ENCODE measurements at regions not wholly inside any gene's neighbourhood (a gene's known extent, or its start where the extent isn't known, plus 50 kb on each side); places are given as distances from the start of the nearest gene placed in this dataset.

DNA sequence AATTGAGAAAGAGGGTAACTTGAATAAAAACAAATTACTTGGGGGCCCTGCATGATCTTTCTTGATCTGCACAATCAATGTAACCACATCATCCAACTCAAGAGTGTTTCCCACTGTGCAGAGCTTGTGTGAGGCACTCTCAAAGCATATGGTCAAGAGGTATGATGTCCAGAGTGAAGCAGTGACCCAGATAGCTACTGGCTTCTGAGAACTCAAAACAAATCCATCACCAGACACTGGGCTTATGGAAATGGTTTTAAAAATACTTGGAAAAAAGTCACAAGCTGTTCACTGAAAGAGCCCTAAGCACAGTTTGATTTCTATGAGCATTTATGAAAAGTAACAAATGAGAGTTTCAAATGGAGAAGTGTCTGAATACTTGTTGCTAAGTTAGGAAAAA is 361.0 kb downstream of the GRXCR1 start:
- no peak for DNase-seq
- no peaks in the 10 kb centered on the region for H3K79me2 ChIP-seq (ENCODE audit: low read length)
- no peaks in the 10 kb centered on the region for H4K20me1 ChIP-seq (ENCODE audit: insufficient read depth, low read length)
- H3K4me2 ChIP-seq (ENCODE audit: low read depth, low read length), result no peak overlapping the region
- H3F3A ChIP-seq (ENCODE audit: insufficient read depth, low read length), result no peaks in the 10 kb centered on the region
- no peaks in the 10 kb centered on the region for H3K9me2 ChIP-seq (replicated peaks; ENCODE audit: insufficient read depth, low read length)
- H3K27me3 ChIP-seq (replicated peaks; ENCODE audit: insufficient read depth, low read length), result no peaks in the 10 kb centered on the region
- H2AFZ ChIP-seq (ENCODE audit: low read length), result no peak overlapping the region
- no peak overlapping the region for H3K4me3 ChIP-seq (ENCODE audit: low read length)
- no peaks in the 10 kb centered on the region for H3K36me3 ChIP-seq (replicated peaks; ENCODE audit: insufficient read depth, low read length)
- no peak overlapping the region for H3K27ac ChIP-seq (ENCODE audit: low read length)
- no peak overlapping the region for H3K9ac ChIP-seq (ENCODE audit: low read length)
- H3K4me1 ChIP-seq (ENCODE audit: low read length), result no peaks in the 10 kb centered on the region
- no peak for TF ChIP-seq EZH2phosphoT487 (IDR thresholded peaks at IDR 0.05; ENCODE audit: low read length)
- TF ChIP-seq, protein P1, sequence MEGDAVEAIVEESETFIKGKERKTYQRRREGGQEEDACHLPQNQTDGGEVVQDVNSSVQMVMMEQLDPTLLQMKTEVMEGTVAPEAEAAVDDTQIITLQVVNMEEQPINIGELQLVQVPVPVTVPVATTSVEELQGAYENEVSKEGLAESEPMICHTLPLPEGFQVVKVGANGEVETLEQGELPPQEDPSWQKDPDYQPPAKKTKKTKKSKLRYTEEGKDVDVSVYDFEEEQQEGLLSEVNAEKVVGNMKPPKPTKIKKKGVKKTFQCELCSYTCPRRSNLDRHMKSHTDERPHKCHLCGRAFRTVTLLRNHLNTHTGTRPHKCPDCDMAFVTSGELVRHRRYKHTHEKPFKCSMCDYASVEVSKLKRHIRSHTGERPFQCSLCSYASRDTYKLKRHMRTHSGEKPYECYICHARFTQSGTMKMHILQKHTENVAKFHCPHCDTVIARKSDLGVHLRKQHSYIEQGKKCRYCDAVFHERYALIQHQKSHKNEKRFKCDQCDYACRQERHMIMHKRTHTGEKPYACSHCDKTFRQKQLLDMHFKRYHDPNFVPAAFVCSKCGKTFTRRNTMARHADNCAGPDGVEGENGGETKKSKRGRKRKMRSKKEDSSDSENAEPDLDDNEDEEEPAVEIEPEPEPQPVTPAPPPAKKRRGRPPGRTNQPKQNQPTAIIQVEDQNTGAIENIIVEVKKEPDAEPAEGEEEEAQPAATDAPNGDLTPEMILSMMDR (IDR thresholded peaks at IDR 0.05; ENCODE audit: low read length), result no peak
- no peak for TF ChIP-seq EZH2 (optimal IDR thresholded peaks at IDR 0.05; ENCODE audit: low read depth, low read length)
- H3K9me3 ChIP-seq (replicated peaks; ENCODE audit: insufficient read depth, low read length), result no peaks in the 10 kb centered on the region

DNA sequence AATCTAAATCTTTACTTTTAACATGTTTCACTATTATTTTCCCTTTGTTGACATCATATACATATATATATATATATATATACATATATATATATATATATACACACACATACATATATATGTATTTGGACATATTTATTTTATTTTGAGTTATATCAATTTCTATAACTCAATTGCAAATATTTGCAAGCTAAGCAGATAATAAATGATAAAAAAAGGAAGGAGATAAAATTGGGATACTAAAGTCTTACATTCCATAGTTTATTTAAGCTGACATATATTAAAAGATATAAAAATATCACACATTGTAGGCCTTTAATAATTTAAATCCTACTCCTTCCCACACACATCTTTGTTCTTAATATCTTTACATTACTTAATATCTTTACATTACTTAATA is 372.2 kb downstream of the GRXCR1 start:
- no peak for TF ChIP-seq EZH2 (optimal IDR thresholded peaks at IDR 0.05; ENCODE audit: low read depth, low read length)
- TF ChIP-seq, protein P1 (IDR thresholded peaks at IDR 0.05; ENCODE audit: low read length), result no peak
- TF ChIP-seq EZH2phosphoT487 (IDR thresholded peaks at IDR 0.05; ENCODE audit: low read length), result no peak
- Histone ChIP-seq H3K9me3 (replicated peaks; ENCODE audit: insufficient read depth, low read length) (no peaks in the 10 kb centered on the region), H3K9me2 (replicated peaks; ENCODE audit: insufficient read depth, low read length) (no peaks in the 10 kb centered on the region)

DNA sequence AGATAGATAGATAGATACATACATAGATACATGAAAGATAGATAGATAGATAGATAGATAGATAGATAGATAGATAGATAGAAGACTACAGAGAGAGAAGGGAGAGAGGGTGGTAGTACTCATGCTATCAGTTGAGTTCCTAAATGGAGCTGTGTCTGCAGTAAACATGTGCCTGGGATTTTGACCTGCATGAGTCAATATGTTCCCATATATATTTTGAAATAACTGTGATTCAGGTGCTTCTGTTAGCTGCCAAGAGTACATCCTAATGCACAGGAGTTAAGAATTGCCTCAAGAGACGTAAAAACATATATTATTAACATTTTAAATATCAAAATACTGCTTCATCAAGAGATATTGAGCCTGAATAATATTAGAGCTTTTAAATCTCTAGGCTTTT is 379.4 kb downstream of the GRXCR1 start:
- no peaks in the 10 kb centered on the region for H3K4me1 ChIP-seq (ENCODE audit: low read length)
- H3K9me3 ChIP-seq (replicated peaks; ENCODE audit: insufficient read depth, low read length), result no peaks in the 10 kb centered on the region

More for the DNA sequence above, 372.2 kb downstream of the GRXCR1 start:
- Histone ChIP-seq H3K4me3 (ENCODE audit: low read length) (no peak overlapping the region), H3K27ac (ENCODE audit: low read length) (no peak overlapping the region), H3F3A (ENCODE audit: insufficient read depth, low read length) (no peaks in the 10 kb centered on the region), H3K27me3 (replicated peaks; ENCODE audit: insufficient read depth, low read length) (no peaks in the 10 kb centered on the region), H3K36me3 (replicated peaks; ENCODE audit: insufficient read depth, low read length) (no peaks in the 10 kb centered on the region), H2AFZ (ENCODE audit: low read length) (no peak overlapping the region), H3K9ac (ENCODE audit: low read length) (no peak overlapping the region), H3K4me1 (ENCODE audit: low read length) (no peaks in the 10 kb centered on the region), H3K4me2 (ENCODE audit: low read depth, low read length) (no peak overlapping the region), H4K20me1 (ENCODE audit: insufficient read depth, low read length) (no peaks in the 10 kb centered on the region), H3K79me2 (ENCODE audit: low read length) (no peaks in the 10 kb centered on the region)
- DNase-seq, result no peak

More for the DNA sequence above, 379.4 kb downstream of the GRXCR1 start:
- Histone ChIP-seq H3K4me2 (ENCODE audit: low read depth, low read length) (no peak overlapping the region), H3K4me3 (ENCODE audit: low read length) (no peak overlapping the region), H3K27me3 (replicated peaks; ENCODE audit: insufficient read depth, low read length) (no peaks in the 10 kb centered on the region), H3K27ac (ENCODE audit: low read length) (no peak overlapping the region), H3K9ac (ENCODE audit: low read length) (no peak overlapping the region), H3K79me2 (ENCODE audit: low read length) (no peaks in the 10 kb centered on the region), H3K9me2 (replicated peaks; ENCODE audit: insufficient read depth, low read length) (no peaks in the 10 kb centered on the region), H3K36me3 (replicated peaks; ENCODE audit: insufficient read depth, low read length) (no peaks in the 10 kb centered on the region), H2AFZ (ENCODE audit: low read length) (no peak overlapping the region), H3F3A (ENCODE audit: insufficient read depth, low read length) (no peaks in the 10 kb centered on the region), H4K20me1 (ENCODE audit: insufficient read depth, low read length) (no peaks in the 10 kb centered on the region)
- no peak for TF ChIP-seq EZH2phosphoT487 (IDR thresholded peaks at IDR 0.05; ENCODE audit: low read length)
- TF ChIP-seq, protein P1 (IDR thresholded peaks at IDR 0.05; ENCODE audit: low read length), result no peak
- no peak for TF ChIP-seq EZH2 (optimal IDR thresholded peaks at IDR 0.05; ENCODE audit: low read depth, low read length)
- no peak for DNase-seq

Data from MM.1S (cell line).